GM23248 (cell line): ENCODE measurements at regions not wholly inside any gene's neighbourhood (a gene's known extent, or its start where the extent isn't known, plus 50 kb on each side); places are given as distances from the start of the nearest gene placed in this dataset.

Experiments
- EZH2 ChIP-seq: fragments of 200-600 bp; sonication (generic); IDR thresholded peaks from 2 replicates; pipeline ENCODE4 v1.6.1; 2018; ENCODE audit warnings: antibody characterized with exemption, mild to moderate bottlenecking; ENCODE audit not compliant: insufficient read depth, poor library complexity, severe bottlenecking
- EZH2phosphoT487 ChIP-seq: fragments of 200-600 bp; sonication (generic); IDR thresholded peaks from 2 replicates; pipeline ENCODE4 v1.6.1; 2018; ENCODE audit warnings: antibody characterized with exemption, moderate library complexity, mild to moderate bottlenecking, low read depth; ENCODE audit not compliant: insufficient read depth

DNA sequence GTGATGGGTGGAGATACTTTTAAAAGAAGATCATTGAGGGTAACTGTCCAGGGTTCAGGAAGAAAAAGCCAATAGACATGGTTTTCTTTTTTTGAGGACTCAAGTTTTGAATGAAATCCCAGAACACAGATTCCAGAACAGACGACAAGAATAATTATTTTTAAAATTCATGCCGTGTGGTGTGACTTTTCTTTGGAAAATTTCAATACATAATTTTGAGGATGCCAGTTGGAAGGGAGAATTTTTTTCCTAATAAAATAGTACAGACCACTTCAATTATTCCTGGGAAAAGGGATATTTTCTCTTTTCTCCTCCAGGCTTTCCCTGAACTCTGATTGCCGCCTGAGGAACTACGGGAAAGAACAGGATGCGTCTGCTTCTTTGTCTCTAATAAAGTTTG lies 951.4 kb downstream of the KCNMA1 start:
- TF ChIP-seq EZH2, result no peak
- TF ChIP-seq EZH2phosphoT487, result no peak
